Liver (tissue), 8 donors: ENCODE measurements at regions not wholly inside any gene's neighbourhood (a gene's known extent, or its start where the extent isn't known, plus 50 kb on each side); places are given as distances from the start of the nearest gene placed in this dataset.

ENCODE experiments used
- DNase-seq: peaks from one replicate; pipeline ENCODE4 v3.0.0-alpha.2; 2017; ENCODE audit warnings: low spot score
- H3K27ac ChIP-seq, 2 donors: one replicate each; pipeline ENCODE4 v1.7.0; 2013; ENCODE audit warnings: inconsistent platforms in 2 of 2, low read length in 2 of 2, control low read depth in 1 of 2, low read depth in 1 of 2, mild to moderate bottlenecking in 1 of 2
- H3K27me3 ChIP-seq, 4 donors: one replicate each; pipeline versions ENCODE4 v1.6.1 to v1.7.0; 2013; ENCODE audit warnings: low read length in 3 of 4, inconsistent platforms in 1 of 4, mild to moderate bottlenecking in 1 of 4, moderate library complexity in 1 of 4; ENCODE audit not compliant: control insufficient read depth in 4 of 4, insufficient read depth in 4 of 4
- H3K36me3 ChIP-seq, 4 donors: one replicate each; pipeline versions ENCODE4 v1.6.1 to v1.7.0; 2013; ENCODE audit warnings: low read length in 3 of 4, mild to moderate bottlenecking in 3 of 4, low read depth in 1 of 4, moderate library complexity in 1 of 4; ENCODE audit not compliant: control insufficient read depth in 4 of 4, insufficient read depth in 3 of 4
- H3K4me1 ChIP-seq, 4 donors: one replicate each; pipeline versions ENCODE4 v1.6.1 to v1.7.0; 2013; ENCODE audit warnings: low read length in 3 of 4, mild to moderate bottlenecking in 3 of 4, moderate library complexity in 1 of 4; ENCODE audit not compliant: control insufficient read depth in 4 of 4, insufficient read depth in 4 of 4
- H3K4me3 ChIP-seq, 3 donors: one replicate each; pipeline versions ENCODE4 v1.6.1 to v1.7.0; 2013; ENCODE audit warnings: low read length in 3 of 3, control low read depth in 1 of 3, low read depth in 1 of 3, mild to moderate bottlenecking in 1 of 3
- H3K9ac ChIP-seq, 2 donors: one replicate each; pipeline ENCODE4 v1.7.0; 2013; ENCODE audit warnings: low read length in 2 of 2, mild to moderate bottlenecking in 2 of 2, moderate library complexity in 2 of 2, control low read depth in 1 of 2, low read depth in 1 of 2
- H3K9me3 ChIP-seq, 4 donors: one replicate each; pipeline versions ENCODE4 v1.6.1 to v1.7.0; 2013; ENCODE audit warnings: low read length in 3 of 4; ENCODE audit not compliant: control insufficient read depth in 4 of 4
- ATF3 ChIP-seq: IDR thresholded peaks from 2 replicates; pipeline ENCODE4 v1.6.1; 2016; ENCODE audit warnings: antibody characterized with exemption
- CTCF ChIP-seq: fragments of 150-350 bp; IDR thresholded peaks from 2 replicates; pipeline ENCODE4 v1.5.1; 2017; ENCODE audit warnings: improper control_type of control experiment, low read depth, low read length; ENCODE audit not compliant: missing input control
- EGR1 ChIP-seq, 2 donors: IDR thresholded peaks; 2 replicates each; pipeline ENCODE4 v1.6.1; 2016 to 2018; ENCODE audit warnings: antibody characterized with exemption in 2 of 2, low read depth in 2 of 2
- FOXA1 ChIP-seq: IDR thresholded peaks from 2 replicates; pipeline ENCODE4 v1.6.1; 2016; ENCODE audit warnings: antibody characterized with exemption
- FOXA2 ChIP-seq: IDR thresholded peaks from 2 replicates; pipeline ENCODE4 v1.6.1; 2016; ENCODE audit warnings: antibody characterized with exemption
- GABPA ChIP-seq, 2 donors: IDR thresholded peaks in 1 of 2; conservative IDR thresholded peaks in 1 of 2; 2 replicates each; pipeline ENCODE4 v1.6.1; 2016; ENCODE audit warnings: antibody characterized with exemption in 2 of 2, mild to moderate bottlenecking in 1 of 2, moderate library complexity in 1 of 2
- HNF4A ChIP-seq, 2 donors: conservative IDR thresholded peaks; 2 replicates each; pipeline ENCODE4 v1.6.1; 2016; ENCODE audit warnings: antibody characterized with exemption in 2 of 2, mild to moderate bottlenecking in 2 of 2
- HNF4G ChIP-seq: IDR thresholded peaks from 2 replicates; pipeline ENCODE4 v1.6.1; 2016; ENCODE audit warnings: antibody characterized with exemption
- JUND ChIP-seq, 2 donors: IDR thresholded peaks; 2 replicates each; pipeline ENCODE4 v1.6.1; 2016; ENCODE audit warnings: antibody characterized with exemption in 2 of 2
- MAX ChIP-seq: IDR thresholded peaks from 2 replicates; pipeline ENCODE4 v1.6.1; 2016; ENCODE audit warnings: antibody characterized with exemption
- NR2F2 ChIP-seq: IDR thresholded peaks from 2 replicates; pipeline ENCODE4 v1.6.1; 2016; ENCODE audit warnings: antibody characterized with exemption
- REST ChIP-seq: IDR thresholded peaks from 2 replicates; pipeline ENCODE4 v1.6.1; 2016; ENCODE audit warnings: antibody characterized with exemption, mild to moderate bottlenecking
- RXRA ChIP-seq, 2 donors: IDR thresholded peaks; 2 replicates each; pipeline ENCODE4 v1.6.1; 2017 to 2018; ENCODE audit warnings: antibody characterized with exemption in 2 of 2, mild to moderate bottlenecking in 1 of 2
- SP1 ChIP-seq: IDR thresholded peaks from 2 replicates; pipeline ENCODE4 v1.6.1; 2018; ENCODE audit warnings: antibody characterized with exemption, mild to moderate bottlenecking
- TAF1 ChIP-seq: conservative IDR thresholded peaks from 2 replicates; pipeline ENCODE4 v1.6.1; 2016; ENCODE audit warnings: antibody characterized with exemption, mild to moderate bottlenecking
- YY1 ChIP-seq: IDR thresholded peaks from 2 replicates; pipeline ENCODE4 v1.6.1; 2016; ENCODE audit warnings: antibody characterized with exemption, mild to moderate bottlenecking
- ZBTB33 ChIP-seq: IDR thresholded peaks from 2 replicates; pipeline ENCODE4 v1.6.1; 2016; ENCODE audit warnings: antibody characterized with exemption
- WGBS: extraction: QIAGEN DNeasy Blood & Tissue Kit; methylation state at CpG from one replicate; pipeline ENCODE4 v1.1.7; 2013; 5-methylcytosine and 5-hydroxymethylcytosine counted together
- donor health status: healthy.
- donor health status: healthy.
- donor health status: healthy.
- donor health status: healthy.
- donor health status: healthy.

GRCh38 chr13:21230516-21230915 lies 54.1 kb downstream of the MRPL57 start (continued):
- TF ChIP-seq ATF3 = no peak
- no peak for TF ChIP-seq HNF4A (conservative IDR thresholded peaks at IDR 0.05)
- TF ChIP-seq SP1 = no peak
- no peak for TF ChIP-seq TAF1

GRCh38 chr13:21231426-21231940 lies 55.0 kb downstream of the MRPL57 start:
- Histone ChIP-seq H3K4me3 (no peak overlapping the region), H3K9ac (no peak overlapping the region), H3K27ac (no peak overlapping the region), H3K36me3 (no peaks in the 10 kb centered on the region), H3K27me3 (no peaks in the 10 kb centered on the region), H3K9me3 (no peaks in the 10 kb centered on the region), H3K4me1 (no peaks in the 10 kb centered on the region)
- TF ChIP-seq HNF4G = no peak
- TF ChIP-seq FOXA2 = no peak
- TF ChIP-seq ATF3 = no peak
- TF ChIP-seq TAF1 = no peak
- no peak for DNase-seq
- 89% methylated on average over 5 of the region's 5 CpGs for whole genome bisulfite sequencing

- Histone ChIP-seq H3K9me3 (no peaks in the 10 kb centered on the region), H3K27me3 (no peaks in the 10 kb centered on the region), H3K36me3 (no peaks in the 10 kb centered on the region), H3K4me3 (no peak overlapping the region), H3K9ac (no peak overlapping the region), H3K27ac (no peak overlapping the region), H3K4me1 (no peaks in the 10 kb centered on the region)
- no peak for TF ChIP-seq EGR1 (IDR thresholded peaks at IDR 0.05; ENCODE audit: low read depth in 2 of 2)
- TF ChIP-seq RXRA (IDR thresholded peaks at IDR 0.05) = no peak
- no peak for TF ChIP-seq HNF4A (conservative IDR thresholded peaks at IDR 0.05)
- no peak for TF ChIP-seq YY1
- TF ChIP-seq ZBTB33 = no peak
- TF ChIP-seq TAF1 = no peak
- no peak for TF ChIP-seq MAX
- TF ChIP-seq JUND (IDR thresholded peaks at IDR 0.05) = no peak
- TF ChIP-seq FOXA1 = no peak
- TF ChIP-seq NR2F2 = no peak
- no peak for TF ChIP-seq CTCF
- TF ChIP-seq REST = no peak
- TF ChIP-seq SP1 = no peak
- no peak for TF ChIP-seq GABPA (IDR thresholded peaks at IDR 0.05 in 1 of 2, conservative IDR thresholded peaks at IDR 0.05 in 1 of 2)
- no peak for TF ChIP-seq ATF3
- no peak for DNase-seq
- whole genome bisulfite sequencing = 77% methylated on average over 8 of the region's 8 CpGs
Measured at GRCh38 chr13:21232196-21232595, 55.7 kb downstream of the MRPL57 start.
